ENCODE measurements at regions not wholly inside any gene's neighbourhood (a gene's known extent, or its start where the extent isn't known, plus 50 kb on each side); places are given as distances from the start of the nearest gene placed in this dataset.
A peak's percentile ranks its signal among the peaks of the same experiment; 100 is the strongest.

DNA sequence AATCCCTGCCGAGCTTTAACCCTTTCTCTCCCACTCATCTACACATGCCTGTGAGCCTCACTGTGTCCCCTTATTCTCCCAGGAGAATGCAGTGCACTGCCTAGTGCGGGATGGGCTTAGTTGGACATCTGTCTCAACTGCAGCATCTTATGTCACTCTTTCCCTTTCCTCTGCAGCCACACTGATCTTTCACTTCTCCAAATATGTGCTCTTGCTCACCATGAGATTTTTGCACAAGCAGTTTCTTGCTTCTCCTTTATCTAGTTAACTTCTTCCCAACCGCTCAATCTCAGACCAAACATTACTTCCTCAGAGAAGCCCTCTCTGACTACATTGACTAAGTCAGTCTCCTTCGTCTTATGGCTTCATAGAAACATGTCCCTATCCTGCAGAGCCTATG, 292.3 kb downstream of the KBTBD8 start:
- DNase-seq: no peak

DNA sequence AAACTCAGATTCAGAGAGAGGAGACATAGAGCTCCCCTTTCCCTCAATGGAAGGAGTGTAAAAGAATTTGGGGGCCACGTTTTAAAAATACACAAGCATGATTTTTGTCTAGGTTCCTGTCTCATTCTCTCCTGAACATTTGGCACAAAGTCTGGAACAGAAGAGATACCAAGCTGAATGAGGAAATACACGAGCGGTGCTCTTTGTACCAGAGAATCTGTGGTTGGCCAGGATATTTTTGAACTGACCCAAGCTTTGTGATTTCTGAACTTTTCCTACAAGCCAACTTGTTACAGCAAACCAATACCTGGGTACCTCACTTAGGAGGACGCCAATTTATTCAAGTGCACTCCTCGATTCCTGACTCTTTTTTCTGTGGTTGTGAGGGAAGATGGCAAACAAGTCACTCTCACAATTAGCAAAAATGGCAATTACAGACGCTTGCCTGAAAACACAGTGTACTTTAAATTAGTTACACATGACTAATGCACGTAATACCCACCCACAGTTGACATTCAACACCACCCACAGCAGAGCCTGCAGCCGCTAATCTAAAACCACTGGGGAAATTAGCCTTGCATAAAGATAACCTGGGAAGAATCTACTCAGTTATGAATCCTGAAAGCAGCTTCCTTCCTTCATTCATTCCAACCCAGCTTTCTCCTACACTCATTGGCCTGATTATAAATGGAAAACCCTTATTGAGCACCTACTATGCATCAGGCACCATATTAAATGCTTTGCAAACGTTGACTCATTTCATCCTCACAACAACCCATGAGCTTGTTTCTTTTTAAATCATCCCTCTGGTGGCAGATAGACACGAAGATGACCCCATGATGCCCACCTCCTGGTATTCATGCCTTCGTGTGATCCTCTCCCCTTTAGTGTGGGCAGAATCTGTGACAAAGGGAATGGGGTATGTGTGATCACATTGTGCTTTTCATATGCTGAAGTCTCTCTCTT, 293.5 kb downstream of the KBTBD8 start:
- peak; percentile 19 for DNase-seq

DNA sequence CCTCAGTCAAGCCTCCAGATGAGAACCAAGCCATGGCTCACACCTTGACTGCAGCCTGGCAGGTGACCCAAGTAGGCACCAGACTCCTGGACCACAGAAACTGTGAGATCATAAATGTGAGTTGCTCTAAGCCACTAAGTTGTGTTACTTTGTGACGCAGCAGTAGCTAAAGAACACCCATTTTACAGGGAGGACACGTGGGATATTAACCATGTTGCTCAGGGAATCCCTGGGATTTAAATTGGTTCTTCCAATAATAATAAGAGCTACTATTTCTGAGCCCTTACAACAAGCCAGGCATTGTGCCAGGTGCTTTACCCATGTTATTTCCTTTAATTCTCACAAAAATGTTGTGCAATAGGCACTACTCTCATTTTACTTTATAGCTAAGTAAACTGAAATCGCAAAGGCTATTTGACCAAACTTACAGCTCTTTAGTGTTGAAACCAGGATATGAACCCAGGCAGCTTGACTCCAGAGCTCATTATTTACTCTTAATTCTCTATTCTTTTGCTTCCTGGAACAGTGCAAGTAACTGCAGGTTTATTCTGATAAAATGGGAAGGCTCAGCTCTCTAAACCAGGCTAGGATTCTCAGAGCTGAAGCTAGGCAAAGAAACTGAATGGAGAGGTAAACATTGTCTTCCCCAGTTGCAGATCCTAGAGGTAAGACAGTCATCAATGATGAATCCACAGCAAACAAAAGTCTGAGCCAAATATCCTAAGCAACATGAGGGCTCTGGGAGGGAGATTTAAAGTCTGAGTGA, 294.4 kb downstream of the KBTBD8 start:
- DNase-seq: no peak

DNA sequence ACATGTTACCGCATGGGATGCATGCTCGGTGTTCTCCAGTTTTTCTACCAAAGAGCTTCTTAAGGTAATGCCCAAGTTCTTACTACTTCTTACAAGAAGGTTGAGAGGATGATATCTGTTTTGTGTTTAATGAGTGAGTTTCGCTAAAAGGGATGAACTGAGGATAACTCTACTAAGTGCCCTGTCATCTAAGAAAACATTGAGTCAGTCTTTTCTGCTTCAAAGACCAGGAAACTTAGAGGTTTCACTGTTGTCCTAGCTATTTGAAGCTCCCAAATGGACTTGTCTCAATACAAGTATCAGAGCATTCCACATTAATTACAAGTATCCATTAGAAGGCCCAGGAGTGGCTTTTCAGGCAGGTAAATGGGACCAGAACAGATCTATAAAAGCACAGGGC, 296.2 kb downstream of the KBTBD8 start:
- no peak for DNase-seq

DNA sequence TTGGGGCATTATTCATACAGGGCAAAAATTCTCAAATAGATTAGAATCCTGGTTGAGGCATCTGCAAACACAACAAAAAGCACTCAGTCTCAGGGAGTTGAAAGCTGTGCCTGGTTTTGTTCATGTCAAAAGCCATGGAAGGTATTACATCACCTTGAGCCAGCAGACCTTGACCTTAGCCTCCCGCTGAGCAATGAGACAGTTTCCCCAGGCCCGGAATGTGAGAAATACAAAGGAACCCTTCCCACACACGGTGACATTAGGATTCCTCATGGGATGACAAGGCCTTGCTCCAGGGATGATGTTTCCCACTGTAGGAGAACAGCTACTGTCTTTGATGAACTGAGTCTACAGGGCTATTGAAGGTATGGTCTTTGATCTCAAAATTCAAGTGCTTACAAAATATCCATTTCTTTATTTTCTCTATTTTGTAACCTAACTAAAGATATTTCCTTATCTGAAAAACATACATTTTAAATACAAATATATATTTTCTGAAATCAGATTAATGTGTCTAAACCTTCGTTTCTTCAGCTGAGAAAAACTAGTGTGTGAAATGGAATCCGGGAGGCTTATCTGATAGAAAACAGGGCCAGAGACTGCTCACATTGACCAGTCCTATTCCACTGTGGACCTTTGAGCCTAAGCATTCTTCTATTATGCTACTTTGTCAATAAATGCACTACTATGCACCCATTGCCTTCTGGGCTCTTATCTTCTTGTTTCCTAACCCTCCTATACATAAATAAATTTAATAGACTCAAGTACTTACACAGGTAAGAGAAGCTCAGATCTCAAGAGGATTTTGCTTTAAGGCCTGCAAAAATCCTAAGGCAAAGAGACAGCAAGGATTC, 298.2 kb downstream of the KBTBD8 start:
- no peak for DNase-seq

DNA sequence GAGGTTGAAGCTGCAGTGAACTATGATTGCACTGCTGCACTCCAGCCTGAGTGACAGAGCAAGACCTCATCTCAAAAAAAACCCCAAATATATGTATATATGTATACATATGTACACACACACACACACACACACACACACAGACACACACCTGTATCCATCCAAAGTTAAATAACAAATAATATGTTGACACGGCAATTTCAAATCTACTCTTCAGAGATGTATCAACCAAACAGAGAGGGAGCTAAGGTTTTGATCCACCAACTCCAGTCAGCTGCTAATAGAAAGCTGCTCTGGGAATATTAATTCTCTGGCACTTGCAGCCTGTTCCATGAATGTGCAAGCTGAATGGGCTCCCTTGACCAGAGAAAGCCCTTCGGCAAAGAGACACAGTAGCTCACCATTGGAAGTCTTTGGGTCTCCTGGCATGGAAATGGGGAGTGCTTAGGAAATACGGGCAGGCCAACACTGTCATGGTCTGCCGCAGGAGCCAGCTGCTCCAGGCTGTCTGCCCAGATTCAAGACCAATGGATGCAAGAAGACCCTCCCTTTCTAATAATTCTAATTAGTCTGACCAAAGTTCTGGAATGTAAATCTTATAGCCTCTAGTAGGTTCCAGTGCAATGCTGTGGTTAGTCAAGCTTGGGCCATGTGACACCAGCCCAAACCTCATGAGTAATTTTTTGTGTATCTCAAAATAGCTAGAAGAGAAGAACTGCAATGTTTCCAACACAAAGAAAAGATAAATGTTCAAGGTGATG, 299.8 kb downstream of the KBTBD8 start:
- no peak for DNase-seq

DNA sequence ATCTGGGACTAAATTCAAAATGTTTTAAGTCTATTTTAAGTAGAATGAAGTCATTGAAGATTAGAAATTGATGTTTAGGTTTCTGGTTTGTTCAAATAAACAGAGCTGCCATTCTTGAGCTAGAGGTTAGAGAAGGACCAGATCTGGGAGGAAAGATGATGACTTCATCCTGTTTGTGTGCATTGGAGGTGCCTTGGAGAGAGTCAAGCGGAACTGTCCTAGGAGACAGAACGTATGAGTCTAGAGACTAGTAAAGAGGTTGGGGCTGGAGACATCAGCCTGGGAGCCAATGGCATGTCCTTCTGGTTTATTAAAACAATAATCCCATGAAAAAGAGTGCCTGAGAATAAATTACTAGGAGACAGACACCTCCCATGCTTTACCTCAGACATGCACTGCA, 303.4 kb downstream of the KBTBD8 start:
- no peak for DNase-seq

DNA sequence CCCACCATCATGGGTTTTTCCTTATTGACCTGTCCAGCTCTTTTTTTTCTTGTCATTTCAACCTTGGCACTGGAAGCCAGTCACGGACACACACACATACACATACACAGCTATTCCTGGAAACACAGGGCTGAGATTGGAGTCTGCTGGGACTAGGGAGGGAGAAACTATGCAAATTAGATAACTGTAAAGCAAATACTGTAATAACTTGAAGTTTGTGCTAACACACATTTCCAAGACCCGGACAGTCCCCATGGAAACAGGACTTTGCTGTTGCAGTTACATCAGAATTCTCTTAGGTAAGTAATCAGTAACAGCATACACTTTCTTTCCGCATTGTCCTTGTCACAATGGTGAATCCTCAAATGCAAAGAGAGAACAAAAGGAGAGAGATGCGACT, 304.4 kb downstream of the KBTBD8 start:
- no peak for DNase-seq

DNA sequence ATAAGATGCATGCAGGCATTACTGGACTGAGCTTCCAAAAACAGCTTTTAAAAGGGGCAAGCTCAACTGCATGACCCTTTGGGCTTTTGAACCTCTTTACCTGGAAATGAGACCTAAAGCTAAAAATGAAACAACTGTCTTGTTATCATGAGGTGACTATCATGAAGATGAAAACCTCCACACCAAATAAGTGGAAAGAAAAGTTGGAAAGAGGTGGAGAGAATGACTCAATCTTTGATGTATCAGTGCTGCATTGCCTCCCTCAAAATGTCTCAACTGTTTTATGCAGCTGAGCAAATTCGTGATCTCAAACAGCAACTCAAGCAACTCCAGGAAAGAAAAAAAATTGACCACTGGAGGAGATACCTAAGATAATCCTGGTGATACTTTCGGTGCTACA, 307.1 kb downstream of the KBTBD8 start:
- no peak for DNase-seq

DNA sequence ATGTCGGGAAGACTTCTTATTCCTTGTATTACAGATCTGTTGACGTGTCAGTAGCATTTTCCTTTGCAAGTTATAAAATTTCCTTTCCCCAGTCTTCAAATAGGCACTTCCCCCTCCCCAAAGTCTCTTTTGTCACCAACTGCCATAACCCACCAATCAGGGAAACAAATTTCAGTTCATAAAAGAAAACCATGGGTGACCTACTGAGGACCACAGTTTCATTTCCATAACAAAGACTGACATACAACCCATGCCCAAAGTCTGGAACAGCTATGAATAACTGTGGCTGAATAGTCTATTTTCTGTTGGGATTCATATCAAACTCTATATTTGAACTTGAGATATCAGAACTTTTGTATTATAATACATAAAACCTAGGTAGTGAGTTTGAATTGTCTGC, 307.8 kb downstream of the KBTBD8 start:
- no peak for DNase-seq

DNA sequence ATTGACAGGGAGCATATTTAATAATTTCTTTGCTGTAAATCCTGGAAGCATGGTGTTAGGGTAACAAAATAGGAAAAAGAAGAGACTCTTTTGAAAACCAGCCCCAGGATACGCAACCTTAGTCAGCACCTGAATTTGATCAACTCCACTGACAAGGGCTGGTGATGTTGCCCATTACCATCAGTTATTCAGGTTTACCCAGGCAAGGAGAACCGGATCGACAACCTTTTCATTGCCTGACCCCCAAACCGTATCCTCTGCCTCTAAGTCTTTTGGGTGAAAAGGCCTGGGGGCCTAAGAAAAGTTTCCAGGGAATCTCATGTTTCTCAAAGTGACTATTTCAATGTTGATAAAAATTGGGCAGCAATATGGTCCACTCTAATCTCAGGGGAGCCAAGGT, 313.3 kb downstream of the KBTBD8 start:
- no peak for DNase-seq

DNA sequence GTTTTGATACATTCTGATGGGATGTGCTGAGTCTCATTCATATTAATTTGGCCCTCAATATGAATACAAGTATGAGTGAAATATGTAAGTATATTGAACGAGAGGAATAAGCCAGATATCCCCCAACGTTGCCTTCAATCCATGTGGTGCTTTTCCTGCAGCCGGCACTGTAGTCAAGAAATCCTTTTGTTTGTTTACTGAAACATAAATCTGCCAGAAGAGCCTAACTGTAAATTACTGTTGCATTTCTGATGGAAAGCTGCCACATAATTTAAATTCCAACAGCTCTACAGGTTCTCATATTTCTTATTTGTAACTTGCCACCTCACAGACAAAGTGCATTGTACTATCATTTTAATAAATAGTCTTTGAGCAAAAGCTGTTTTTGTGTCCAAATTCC, 314.0 kb downstream of the KBTBD8 start:
- DNase-seq: no peak

DNA sequence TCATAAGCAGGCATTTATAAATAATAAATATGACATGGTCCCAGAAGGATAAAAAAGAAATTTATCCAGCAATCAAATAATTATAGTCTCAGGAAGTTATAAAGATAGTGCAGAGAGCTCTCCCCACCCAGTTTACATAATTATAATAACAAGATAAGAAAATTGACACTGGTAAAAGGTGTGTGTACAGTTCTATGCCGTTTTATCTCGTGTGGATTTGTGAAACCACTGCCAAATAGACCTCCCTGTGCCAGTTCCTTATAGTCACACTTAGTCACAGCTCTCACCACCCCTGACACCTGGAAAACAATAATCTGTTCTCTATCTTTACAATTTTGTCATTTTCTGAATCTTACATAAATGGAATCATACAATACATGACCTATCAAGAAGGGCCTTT, 320.1 kb downstream of the KBTBD8 start:
- DNase-seq: no peak

DNA sequence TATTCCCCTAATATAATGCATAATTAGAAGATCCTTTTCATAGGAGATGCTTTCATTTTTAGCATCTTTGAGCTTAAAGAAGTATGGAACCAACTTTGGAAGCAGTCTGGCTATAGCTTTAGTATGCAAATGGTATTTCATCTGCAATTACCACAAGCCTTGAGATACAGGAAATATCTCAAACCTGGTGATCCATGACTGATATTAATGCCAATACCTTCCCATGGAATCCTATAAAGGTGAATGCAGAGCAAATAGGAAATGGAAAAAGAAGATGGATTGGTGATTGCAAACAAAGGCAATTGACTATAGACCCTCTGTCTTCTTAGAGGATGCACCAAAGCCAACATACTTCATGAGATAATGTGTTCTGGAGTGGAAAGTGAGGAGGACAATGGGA, 326.4 kb downstream of the KBTBD8 start:
- no peak for DNase-seq
